Trophoblast cell (in vitro differentiated cells and primary cell): ENCODE measurements at regions not wholly inside any gene's neighbourhood (a gene's known extent, or its start where the extent isn't known, plus 50 kb on each side); places are given as distances from the start of the nearest gene placed in this dataset.
A peak's percentile ranks its signal among the peaks of the same experiment; 100 is the strongest.

ENCODE experiments used
- DNase-seq, 2 donors: peaks; one replicate each; pipeline ENCODE4 v3.0.0-alpha.2; 2016
- H2AFZ ChIP-seq: 2 replicates; pipeline ENCODE4 v1.6.1; 2013; ENCODE audit warnings: low read length, moderate library complexity, mild to moderate bottlenecking; ENCODE audit not compliant: insufficient read depth, poor library complexity
- H2AK5ac ChIP-seq: 2 replicates; pipeline ENCODE4 v1.6.1; 2013; ENCODE audit warnings: mild to moderate bottlenecking, low read length
- H2BK120ac ChIP-seq: 2 replicates; pipeline ENCODE4 v1.6.1; 2013; ENCODE audit warnings: low read length, mild to moderate bottlenecking, moderate library complexity; ENCODE audit not compliant: insufficient read depth, poor library complexity
- H2BK12ac ChIP-seq: 2 replicates; pipeline ENCODE4 v1.6.1; 2013; ENCODE audit warnings: mild to moderate bottlenecking, low read length, moderate library complexity
- H2BK5ac ChIP-seq: 2 replicates; pipeline ENCODE4 v1.6.1; 2013; ENCODE audit warnings: low read length, low read depth, moderate library complexity, mild to moderate bottlenecking; ENCODE audit not compliant: poor library complexity
- H3K14ac ChIP-seq: 2 replicates; pipeline ENCODE4 v1.6.1; 2013; ENCODE audit warnings: mild to moderate bottlenecking, low read length
- H3K18ac ChIP-seq: 2 replicates; pipeline ENCODE4 v1.6.1; 2013; ENCODE audit warnings: mild to moderate bottlenecking, low read length
- H3K23ac ChIP-seq: 2 replicates; pipeline ENCODE4 v1.6.1; 2013; ENCODE audit warnings: low read length
- H3K27ac ChIP-seq: 2 replicates; pipeline ENCODE4 v1.5.1; 2013; ENCODE audit warnings: low read depth, mild to moderate bottlenecking, inconsistent platforms, low read length, moderate library complexity
- H3K27me3 ChIP-seq: 2 replicates; pipeline ENCODE4 v1.6.1; 2013; ENCODE audit warnings: inconsistent platforms, mild to moderate bottlenecking, low read length, moderate library complexity; ENCODE audit not compliant: insufficient read depth
- H3K36me3 ChIP-seq, 2 experiments: 1 replicate in 1 of 2; 2 replicates in 1 of 2; pipeline ENCODE4 v1.6.1; 2013; ENCODE audit warnings: low read length in 2 of 2, mild to moderate bottlenecking in 2 of 2, moderate library complexity in 1 of 2; ENCODE audit not compliant: insufficient read depth in 2 of 2, control insufficient read depth in 1 of 2
- H3K4ac ChIP-seq: 2 replicates; pipeline ENCODE4 v1.6.1; 2013; ENCODE audit warnings: low read depth, mild to moderate bottlenecking, low read length, moderate library complexity
- H3K4me1 ChIP-seq, 2 experiments: 1 replicate in 1 of 2; 2 replicates in 1 of 2; pipeline ENCODE4 v1.6.1; 2013; ENCODE audit warnings: low read length in 2 of 2, mild to moderate bottlenecking in 2 of 2, moderate library complexity in 1 of 2; ENCODE audit not compliant: insufficient read depth in 2 of 2, control insufficient read depth in 1 of 2
- H3K4me2 ChIP-seq: 2 replicates; pipeline ENCODE4 v1.6.1; 2013; ENCODE audit warnings: inconsistent platforms, mild to moderate bottlenecking, low read length, moderate library complexity
- H3K4me3 ChIP-seq: 2 replicates; pipeline ENCODE4 v1.5.1; 2013; ENCODE audit warnings: mild to moderate bottlenecking, low read depth, low read length, inconsistent platforms
- H3K79me1 ChIP-seq: one replicate; pipeline ENCODE4 v1.6.1; 2013; ENCODE audit warnings: low read length
- H3K79me2 ChIP-seq: 2 replicates; pipeline ENCODE4 v1.6.1; 2013; ENCODE audit warnings: low read length, mild to moderate bottlenecking; ENCODE audit not compliant: control insufficient read depth, insufficient read depth, poor library complexity
- H3K9ac ChIP-seq: 2 replicates; pipeline ENCODE4 v1.6.1; 2013; ENCODE audit warnings: mild to moderate bottlenecking, low read length
- H3K9me3 ChIP-seq: 2 replicates; pipeline ENCODE4 v1.6.1; 2013; ENCODE audit warnings: low read depth, mild to moderate bottlenecking, control low read depth, inconsistent platforms, low read length; ENCODE audit not compliant: insufficient read depth
- H4K12ac ChIP-seq: 2 replicates; pipeline ENCODE4 v1.6.1; 2013; ENCODE audit warnings: low read depth, mild to moderate bottlenecking, low read length, moderate library complexity
- H4K8ac ChIP-seq: 2 replicates; pipeline ENCODE4 v1.6.1; 2013; ENCODE audit warnings: low read depth, mild to moderate bottlenecking, low read length, moderate library complexity
- H4K91ac ChIP-seq: one replicate; pipeline ENCODE4 v1.6.1; 2013; ENCODE audit warnings: low read depth, mild to moderate bottlenecking, low read length, moderate library complexity
- WGBS: extraction: QIAGEN DNeasy Blood & Tissue Kit; methylation state at CpG from one replicate; pipeline ENCODE4 v1.1.7; 2013; ENCODE audit warnings: missing lambda C conversion rate; ENCODE audit not compliant: insufficient read length, insufficient coverage; ENCODE audit errors: extremely low coverage; 5-methylcytosine and 5-hydroxymethylcytosine counted together

DNA sequence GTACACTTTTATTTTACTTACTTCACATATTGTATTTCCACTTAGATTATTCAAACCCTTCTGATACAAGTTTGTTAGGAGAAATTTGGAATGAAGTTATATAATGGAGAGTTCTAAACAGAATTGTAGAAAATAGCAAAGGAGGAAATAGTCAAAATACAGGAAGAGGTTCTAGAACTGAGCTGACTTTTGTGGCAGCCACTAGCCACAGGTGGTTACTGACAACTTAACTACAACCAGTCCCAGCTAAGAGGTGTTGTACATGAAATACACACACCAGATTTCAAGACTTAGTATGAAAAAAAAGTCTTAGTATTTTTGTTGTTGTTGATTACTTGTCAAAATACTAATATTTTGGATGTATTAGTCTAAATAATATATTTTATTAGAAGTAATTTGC lies 727.4 kb upstream of the CITED2 start:
- Histone ChIP-seq H3K79me2 (no peaks in the 10 kb centered on the region), H3K4me2 (no peak overlapping the region), H3K27me3 (no peaks in the 10 kb centered on the region), H3K36me3 (no peaks in the 10 kb centered on the region), H2BK12ac (no peak overlapping the region), H2AFZ (no peak overlapping the region), H4K91ac (no peak overlapping the region), H3K4me1 (peaks cover 0 to 4% of the 10 kb centered on the region in 2 experiments), H3K4ac (no peak overlapping the region), H4K8ac (no peak overlapping the region), H2BK5ac (no peak overlapping the region), H3K23ac (no peak overlapping the region), H2AK5ac (no peak overlapping the region), H4K12ac (no peak overlapping the region), H3K14ac (no peak overlapping the region), H3K9me3 (no peaks in the 10 kb centered on the region), H3K18ac (no peak overlapping the region), H2BK120ac (no peak overlapping the region), H3K9ac (no peak overlapping the region), H3K27ac (no peak overlapping the region), H3K79me1 (peaks cover 4% of the 10 kb centered on the region), H3K4me3 (no peak overlapping the region)
- DNase-seq, result no peak

DNA sequence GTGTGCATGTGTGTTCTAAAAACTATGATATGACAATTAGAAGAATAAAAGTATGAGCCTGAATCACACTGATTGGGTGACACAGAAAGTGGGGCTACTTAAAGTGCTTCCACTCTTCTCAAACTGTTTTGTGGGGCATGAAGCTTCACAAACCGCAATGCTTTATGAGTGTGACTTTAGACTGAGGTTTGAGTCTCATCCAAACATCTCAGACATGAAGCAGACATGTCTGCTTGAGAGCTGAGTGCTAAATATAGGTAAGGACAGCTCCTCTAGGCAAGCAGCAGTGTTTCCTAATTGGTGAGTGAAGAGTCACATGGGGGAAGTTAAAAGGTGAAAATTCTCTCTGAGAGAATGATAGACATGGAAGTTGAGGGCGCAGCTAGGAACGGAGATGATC lies 726.9 kb upstream of the CITED2 start:
- no peak overlapping the region for H3K4ac ChIP-seq
- no peak for DNase-seq
- H2BK120ac ChIP-seq, result no peak overlapping the region
- no peaks in the 10 kb centered on the region for H3K79me2 ChIP-seq
- H4K12ac ChIP-seq, result no peak overlapping the region
- no peak overlapping the region for H3K4me2 ChIP-seq
- H3K14ac ChIP-seq, result no peak overlapping the region
- peaks cover 4% of the 10 kb centered on the region for H3K79me1 ChIP-seq
- H4K91ac ChIP-seq, result no peak overlapping the region
- H3K9ac ChIP-seq, result no peak overlapping the region
- H4K8ac ChIP-seq, result no peak overlapping the region
- H2AFZ ChIP-seq, result no peak overlapping the region
- WGBS, result no CpG with 5 or more reads among the region's 3 CpGs
- no peak overlapping the region for H2AK5ac ChIP-seq
- H3K23ac ChIP-seq, result no peak overlapping the region
- H2BK12ac ChIP-seq, result no peak overlapping the region
- H3K27ac ChIP-seq, result no peak overlapping the region
- H3K36me3 ChIP-seq, result no peaks in the 10 kb centered on the region
- no peak overlapping the region for H3K18ac ChIP-seq
- H3K27me3 ChIP-seq, result no peaks in the 10 kb centered on the region
- H3K4me1 ChIP-seq, result peaks cover 0 to 4% of the 10 kb centered on the region in 2 experiments
- H2BK5ac ChIP-seq, result no peak overlapping the region
- no peaks in the 10 kb centered on the region for H3K9me3 ChIP-seq
- no peak overlapping the region for H3K4me3 ChIP-seq

DNA sequence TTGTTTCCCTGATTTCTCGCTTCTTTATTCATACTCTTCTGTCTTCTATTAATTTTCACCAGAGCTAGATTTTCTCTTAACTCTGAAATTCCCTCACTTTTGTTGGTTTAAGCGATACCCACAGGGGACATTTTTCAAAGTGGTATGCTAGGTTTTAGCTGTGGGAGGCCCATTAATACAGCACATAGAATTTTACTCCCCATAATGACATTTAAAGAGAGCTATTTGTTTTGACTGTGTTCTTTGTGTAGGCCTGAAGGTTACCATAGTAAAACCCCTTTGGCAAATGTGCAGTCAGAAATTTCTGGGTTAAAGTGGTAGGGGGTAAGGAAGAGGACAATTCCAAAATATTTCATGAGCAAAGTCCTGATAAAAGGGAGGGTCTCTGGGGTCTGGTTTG lies 721.1 kb upstream of the CITED2 start:
- Histone ChIP-seq H3K4me1 (no peaks in the 10 kb centered on the region), H3K4ac (no peak overlapping the region), H3K23ac (no peak overlapping the region), H2BK120ac (no peak overlapping the region), H3K79me2 (no peaks in the 10 kb centered on the region), H3K4me2 (no peak overlapping the region), H3K18ac (no peak overlapping the region), H2BK12ac (no peak overlapping the region), H2AK5ac (no peak overlapping the region), H3K79me1 (no peaks in the 10 kb centered on the region), H3K14ac (no peak overlapping the region), H3K9me3 (no peaks in the 10 kb centered on the region), H3K36me3 (no peaks in the 10 kb centered on the region), H2BK5ac (no peak overlapping the region), H3K4me3 (no peak overlapping the region), H4K91ac (no peak overlapping the region), H4K12ac (no peak overlapping the region), H3K27me3 (no peaks in the 10 kb centered on the region), H3K27ac (no peak overlapping the region), H3K9ac (no peak overlapping the region), H2AFZ (no peak overlapping the region), H4K8ac (no peak overlapping the region)
- no peak for DNase-seq
- no CpG with 5 or more reads among the region's 2 CpGs for WGBS

DNA sequence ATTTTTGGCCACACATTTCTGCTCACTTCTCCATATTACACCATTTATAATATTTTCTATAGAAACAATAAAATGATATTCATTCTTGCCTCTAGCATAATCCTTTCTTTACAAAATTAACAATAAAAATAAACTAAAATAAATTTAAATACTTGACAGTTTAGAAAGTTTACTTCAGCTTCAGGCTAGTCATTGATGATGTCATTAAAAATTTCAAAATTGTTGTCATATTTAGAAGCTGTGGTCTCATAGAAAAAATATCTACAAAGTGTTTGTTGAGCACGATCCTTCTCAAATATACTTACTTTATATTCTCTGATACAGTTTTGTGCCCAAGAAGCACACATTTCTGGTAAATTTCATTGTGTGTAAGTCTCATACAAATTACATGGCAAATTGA lies 717.4 kb upstream of the CITED2 start:
- Histone ChIP-seq H3K4me1 (no peaks in the 10 kb centered on the region), H2BK120ac (no peak overlapping the region), H3K27ac (no peak overlapping the region), H3K18ac (no peak overlapping the region), H3K23ac (no peak overlapping the region), H3K79me2 (no peaks in the 10 kb centered on the region), H3K9me3 (no peaks in the 10 kb centered on the region), H2BK5ac (no peak overlapping the region), H3K36me3 (no peaks in the 10 kb centered on the region), H4K8ac (no peak overlapping the region), H3K4me2 (no peak overlapping the region), H4K12ac (no peak overlapping the region), H2AFZ (no peak overlapping the region), H2BK12ac (no peak overlapping the region), H3K27me3 (no peaks in the 10 kb centered on the region), H3K4me3 (no peak overlapping the region), H3K79me1 (no peaks in the 10 kb centered on the region), H2AK5ac (no peak overlapping the region), H4K91ac (no peak overlapping the region), H3K4ac (no peak overlapping the region), H3K9ac (no peak overlapping the region), H3K14ac (no peak overlapping the region)
- no CpG with 5 or more reads among the region's 1 CpG for WGBS
- DNase-seq, result peak in 1 of 2 donors; percentile 40
